ENCODE measurements at regions not wholly inside any gene's neighbourhood (a gene's known extent, or its start where the extent isn't known, plus 50 kb on each side); places are given as distances from the start of the nearest gene placed in this dataset.
"Not testable (repeated sequence)": the region's sequence is repeated elsewhere in the genome, so short reads cannot be mapped to it uniquely, and the experiment has no call there.

DNA sequence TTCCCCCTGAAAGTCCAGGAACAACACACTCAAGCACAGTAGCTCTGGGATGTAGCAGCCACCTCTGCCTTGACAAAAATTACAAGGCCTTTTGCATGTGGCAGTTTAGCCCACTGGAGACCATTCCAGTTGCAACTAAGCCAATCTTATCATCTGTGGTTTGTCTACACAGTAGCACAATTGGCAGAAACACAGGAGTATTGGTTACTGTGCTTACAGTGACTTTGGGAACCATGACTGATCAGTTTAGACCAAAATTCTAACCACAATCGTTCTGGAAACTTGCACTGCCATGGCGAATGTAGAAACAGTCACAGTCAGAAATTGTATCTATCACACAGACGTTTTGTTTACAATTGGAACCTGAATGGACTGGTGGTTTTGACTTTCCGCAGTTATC is 403.7 kb upstream of the MEIS1 start:
- no peak for DNase-seq (ENCODE audit: low read depth in 2 of 2)

DNA sequence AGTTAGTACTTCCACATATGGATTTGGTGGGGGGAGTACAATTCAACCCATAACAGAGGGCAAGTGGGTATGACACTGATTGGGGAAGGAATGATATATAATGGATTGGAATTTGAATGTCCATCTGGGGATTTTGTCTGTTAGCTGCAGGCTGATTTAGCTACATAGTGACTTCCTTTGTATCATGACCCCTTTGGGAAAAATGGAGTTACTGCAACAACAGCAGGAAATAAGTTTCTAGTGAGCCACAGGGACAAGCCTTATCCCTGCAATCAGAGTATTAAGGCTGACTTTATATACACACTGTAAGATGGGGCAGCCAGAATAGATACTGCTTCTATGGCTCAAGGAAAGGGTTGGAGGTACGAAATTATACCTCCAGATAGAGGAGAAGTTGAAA is 404.4 kb upstream of the MEIS1 start:
- DNase-seq (ENCODE audit: low read depth in 2 of 2): no peak

- no peak for DNase-seq (ENCODE audit: low read depth in 2 of 2)
Observed at GRCh38 chr2:66024391-66024790, 410.5 kb upstream of the MEIS1 start.

GRCh38 chr2:66021296-66021695 is 413.6 kb upstream of the MEIS1 start:
- no peak for DNase-seq (ENCODE audit: low read depth in 2 of 2)

GRCh38 chr2:66017763-66018162 is 417.2 kb upstream of the MEIS1 start:
- DNase-seq (ENCODE audit: low read depth in 2 of 2): no peak

DNA sequence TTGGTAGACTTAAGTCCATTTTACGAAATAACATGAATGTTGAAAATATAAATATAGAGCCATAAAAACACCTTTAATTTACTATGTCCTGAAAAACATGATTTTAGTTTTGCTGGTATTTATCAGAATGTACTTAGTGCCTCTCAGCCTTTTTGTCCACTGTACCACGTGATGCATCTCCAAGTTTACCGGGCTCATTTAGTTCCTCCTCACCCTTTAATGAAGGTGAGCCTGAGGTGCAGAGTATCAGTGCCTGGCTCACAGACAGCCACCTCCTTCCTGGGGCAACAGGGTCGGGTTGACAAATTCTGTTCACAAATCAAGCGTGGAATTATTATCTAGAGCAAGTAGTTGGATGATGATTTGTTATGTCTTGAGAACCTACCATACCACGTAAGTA is 420.5 kb upstream of the MEIS1 start:
- DNase-seq (ENCODE audit: low read depth in 2 of 2): no peak

GRCh38 chr2:66013456-66013855 is 421.5 kb upstream of the MEIS1 start:
- no peak for DNase-seq (ENCODE audit: low read depth in 2 of 2)

GRCh38 chr2:66003931-66004330 is 431.0 kb upstream of the MEIS1 start:
- no peak for DNase-seq (ENCODE audit: low read depth in 2 of 2)

- DNase-seq (ENCODE audit: low read depth in 2 of 2): no peak
Observed at GRCh38 chr2:66001538-66001937, 433.4 kb upstream of the MEIS1 start.

DNA sequence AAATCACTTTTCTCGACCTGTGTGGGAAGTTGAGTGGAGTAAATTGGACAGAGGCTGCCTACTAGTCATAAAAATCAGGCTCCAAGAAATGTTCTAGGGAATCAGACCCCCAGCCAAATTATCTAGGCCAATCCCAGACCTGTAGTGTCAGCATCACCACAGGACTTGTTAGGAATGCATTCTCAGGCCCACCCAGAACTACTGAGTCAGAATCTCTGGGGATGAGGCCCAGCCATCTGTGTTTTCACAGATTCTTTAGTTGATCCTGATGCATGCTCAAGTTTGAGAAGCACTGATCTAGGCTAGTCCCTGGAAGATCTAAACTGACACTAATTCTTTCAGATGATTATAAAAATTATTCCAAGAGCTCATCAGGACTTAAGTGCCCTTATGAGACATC is 434.0 kb upstream of the MEIS1 start:
- DNase-seq (ENCODE audit: low read depth in 2 of 2): no peak

DNA sequence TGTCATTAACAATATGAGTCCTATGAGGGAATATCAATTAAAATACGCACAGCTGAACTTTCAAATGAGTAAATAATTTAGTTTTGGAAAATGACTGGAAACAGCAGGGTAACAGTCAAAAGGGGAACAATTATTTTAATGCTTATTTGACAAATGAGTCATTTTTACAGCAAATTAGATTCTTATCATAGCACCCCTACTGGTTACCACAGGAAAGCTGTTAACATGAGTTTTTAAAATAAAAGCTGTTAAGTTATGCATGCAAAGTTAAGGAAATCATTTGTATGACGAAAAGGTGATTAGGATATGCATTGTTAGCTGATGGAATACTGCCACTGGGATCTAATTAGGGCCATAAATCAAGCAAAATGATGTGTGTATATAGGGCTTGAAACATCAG is 435.1 kb upstream of the MEIS1 start:
- DNase-seq (ENCODE audit: low read depth in 2 of 2): no peak

- DNase-seq (ENCODE audit: low read depth in 2 of 2): no peak
Observed at GRCh38 chr2:65999103-65999502, 435.8 kb upstream of the MEIS1 start.

GRCh38 chr2:65997961-65998360 is 437.0 kb upstream of the MEIS1 start:
- no peak for DNase-seq (ENCODE audit: low read depth in 2 of 2)

- DNase-seq (ENCODE audit: low read depth in 2 of 2): no peak
Observed at GRCh38 chr2:65992198-65992554, 442.7 kb upstream of the MEIS1 start.

GRCh38 chr2:65991381-65992197 is 443.3 kb upstream of the MEIS1 start:
- no peak for DNase-seq (ENCODE audit: low read depth in 2 of 2)

GRCh38 chr2:65985986-65986385 is 448.9 kb upstream of the MEIS1 start:
- DNase-seq (ENCODE audit: low read depth in 2 of 2): no peak

GRCh38 chr2:65980531-65980930 is 454.4 kb upstream of the MEIS1 start:
- no peak for DNase-seq (ENCODE audit: low read depth in 2 of 2)

GRCh38 chr2:65979446-65979845 is 455.5 kb upstream of the MEIS1 start:
- no peak for DNase-seq (ENCODE audit: low read depth in 2 of 2)

- no peak for DNase-seq (ENCODE audit: low read depth in 2 of 2)
Observed at GRCh38 chr2:65974067-65974723, 460.7 kb upstream of the MEIS1 start.

DNA sequence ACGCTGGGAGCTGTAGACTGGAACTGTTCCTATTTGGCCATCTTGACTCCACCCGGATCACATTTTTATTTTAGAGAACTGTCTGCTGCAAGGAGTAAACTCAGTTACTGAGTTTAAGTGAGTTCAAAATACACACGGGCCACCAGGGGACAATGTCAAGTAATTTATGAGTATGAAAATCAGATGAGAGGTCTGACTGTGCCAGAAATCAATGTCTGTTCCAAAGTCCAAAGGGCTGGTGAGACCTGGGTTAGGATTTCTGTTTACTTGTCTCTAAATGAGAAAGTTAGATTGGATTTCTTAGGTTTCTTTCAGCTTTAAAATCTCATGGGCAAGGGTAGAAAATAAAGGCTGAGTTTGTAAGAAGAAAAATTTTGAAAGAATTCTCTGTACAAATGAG is 465.8 kb upstream of the MEIS1 start:
- no peak for DNase-seq (ENCODE audit: low read depth in 2 of 2)

- not testable (repeated sequence) for DNase-seq (ENCODE audit: low read depth in 2 of 2)
Observed at GRCh38 chr2:65963303-65963702, 471.6 kb upstream of the MEIS1 start.

DNA sequence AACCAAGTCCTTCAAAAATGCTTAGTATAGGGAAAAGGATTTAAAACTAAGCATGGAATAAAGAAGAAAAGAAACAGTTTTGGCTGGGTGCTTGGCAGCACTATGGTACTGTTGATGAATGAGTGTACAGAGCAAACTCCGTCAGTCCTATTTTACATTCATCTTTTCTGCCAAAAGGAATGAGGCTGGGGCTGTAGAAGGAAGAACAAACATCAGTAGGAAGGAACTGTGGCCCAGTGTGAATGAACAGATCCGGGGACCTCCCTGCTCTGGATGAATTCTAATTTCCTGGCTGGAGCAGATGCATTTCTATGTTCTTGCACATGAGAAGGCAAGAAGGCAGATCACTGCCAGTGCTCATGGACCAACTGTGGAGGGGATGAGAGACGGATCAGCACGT is 474.0 kb upstream of the MEIS1 start:
- DNase-seq (ENCODE audit: low read depth in 2 of 2): no peak

GRCh38 chr2:65957886-65958285 is 477.0 kb upstream of the MEIS1 start:
- no peak for DNase-seq (ENCODE audit: low read depth in 2 of 2)

- no peak for DNase-seq (ENCODE audit: low read depth in 2 of 2)
Observed at GRCh38 chr2:65957454-65957853, 477.5 kb upstream of the MEIS1 start.
